ENCODE measurements at regions not wholly inside any gene's neighbourhood (a gene's known extent, or its start where the extent isn't known, plus 50 kb on each side); places are given as distances from the start of the nearest gene placed in this dataset.

DNA sequence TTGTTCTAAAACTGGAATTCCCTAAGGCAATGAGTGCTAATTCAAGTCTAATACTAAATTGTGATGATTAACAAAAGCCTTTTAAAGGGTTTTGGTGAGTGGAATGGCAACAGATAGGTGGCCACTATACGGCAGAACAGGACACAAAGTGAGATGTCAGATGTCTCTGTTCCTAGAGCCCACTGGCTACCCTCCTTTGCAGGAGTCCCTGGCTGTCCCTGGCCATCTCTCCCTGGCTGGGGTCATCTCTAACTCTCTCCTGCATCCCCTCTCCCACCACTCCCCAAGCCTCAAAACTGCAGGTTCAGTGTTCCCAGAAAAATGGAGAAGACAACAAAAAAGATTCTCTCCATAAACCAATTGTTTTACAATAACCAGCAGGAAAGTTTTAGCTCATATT lies 79.2 kb downstream of the MDH1 start:
- TF ChIP-seq NRF1 (IDR thresholded peaks at IDR 0.05; ENCODE audit: low read depth, low read length) (no peak), RAD21 (IDR thresholded peaks at IDR 0.05; ENCODE audit: low read length) (no peak), JUND (IDR thresholded peaks at IDR 0.05) (no peak), TCF12 (IDR thresholded peaks at IDR 0.05) (no peak), CTCF (IDR thresholded peaks at IDR 0.05) (no peak), EP300 (IDR thresholded peaks at IDR 0.05; ENCODE audit: borderline replicate concordance in 1 of 2, low read depth in 1 of 2, low read length in 1 of 2) (no peak), SMC3 (IDR thresholded peaks at IDR 0.05; ENCODE audit: low read depth, low read length) (no peak), PBX3 (IDR thresholded peaks at IDR 0.05) (no peak), YY1 (IDR thresholded peaks at IDR 0.05; ENCODE audit: low read depth) (no peak), TAF1 (IDR thresholded peaks at IDR 0.05; ENCODE audit: borderline replicate concordance, low read depth, low read length) (no peak)
- TF ChIP-seq, protein P1, sequence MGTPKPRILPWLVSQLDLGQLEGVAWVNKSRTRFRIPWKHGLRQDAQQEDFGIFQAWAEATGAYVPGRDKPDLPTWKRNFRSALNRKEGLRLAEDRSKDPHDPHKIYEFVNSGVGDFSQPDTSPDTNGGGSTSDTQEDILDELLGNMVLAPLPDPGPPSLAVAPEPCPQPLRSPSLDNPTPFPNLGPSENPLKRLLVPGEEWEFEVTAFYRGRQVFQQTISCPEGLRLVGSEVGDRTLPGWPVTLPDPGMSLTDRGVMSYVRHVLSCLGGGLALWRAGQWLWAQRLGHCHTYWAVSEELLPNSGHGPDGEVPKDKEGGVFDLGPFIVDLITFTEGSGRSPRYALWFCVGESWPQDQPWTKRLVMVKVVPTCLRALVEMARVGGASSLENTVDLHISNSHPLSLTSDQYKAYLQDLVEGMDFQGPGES (IDR thresholded peaks at IDR 0.05; ENCODE audit: low read depth, low read length), result no peak
- TF ChIP-seq, protein P2, sequence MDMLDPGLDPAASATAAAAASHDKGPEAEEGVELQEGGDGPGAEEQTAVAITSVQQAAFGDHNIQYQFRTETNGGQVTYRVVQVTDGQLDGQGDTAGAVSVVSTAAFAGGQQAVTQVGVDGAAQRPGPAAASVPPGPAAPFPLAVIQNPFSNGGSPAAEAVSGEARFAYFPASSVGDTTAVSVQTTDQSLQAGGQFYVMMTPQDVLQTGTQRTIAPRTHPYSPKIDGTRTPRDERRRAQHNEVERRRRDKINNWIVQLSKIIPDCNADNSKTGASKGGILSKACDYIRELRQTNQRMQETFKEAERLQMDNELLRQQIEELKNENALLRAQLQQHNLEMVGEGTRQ (IDR thresholded peaks at IDR 0.05; ENCODE audit: borderline replicate concordance, low read depth, low read length), result no peak

Data from SK-N-SH (cell line).